Gastrocnemius medialis (tissue), 4 donors: ENCODE measurements at regions not wholly inside any gene's neighbourhood (a gene's known extent, or its start where the extent isn't known, plus 50 kb on each side); places are given as distances from the start of the nearest gene placed in this dataset.

Experiments
- CTCF ChIP-seq, 5 experiments: fragments of 450-650 bp in 3 of 5; fragments of 200-600 bp in 2 of 5; sonication (generic) in 2 of 5; IDR thresholded peaks in 4 of 5; conservative IDR thresholded peaks in 1 of 5; 1 replicate in 4 of 5; 2 replicates in 1 of 5; pipeline ENCODE4 v1.5.1; 2016 to 2019; ENCODE audit warnings: antibody characterized with exemption in 5 of 5, mild to moderate bottlenecking in 3 of 5, moderate library complexity in 3 of 5
- POLR2A ChIP-seq, 2 donors: fragments of 450-650 bp; IDR thresholded peaks; one replicate each; pipeline ENCODE4 v1.6.1; 2017; ENCODE audit warnings: antibody characterized with exemption in 2 of 2, mild to moderate bottlenecking in 2 of 2, moderate library complexity in 2 of 2

- TF ChIP-seq POLR2A (IDR thresholded peaks at IDR 0.05) (no peak), CTCF (IDR thresholded peaks at IDR 0.05 in 4 of 5, conservative IDR thresholded peaks at IDR 0.05 in 1 of 5) (no peak)
These were observed 152.1 kb downstream of the LY86 start for GRCh38 chr6:6740595-6740994.
